ENCODE measurements at regions not wholly inside any gene's neighbourhood (a gene's known extent, or its start where the extent isn't known, plus 50 kb on each side); places are given as distances from the start of the nearest gene placed in this dataset.

GRCh38 chr15:25060996-25061620 lies 106.3 kb downstream of the SNRPN start:
- no peak for ATAC-seq
- no peaks in the 10 kb centered on the region for H3K4me1 Mint-ChIP-seq
- peaks cover 18% of the 10 kb centered on the region for H3K36me3 Mint-ChIP-seq (ENCODE audit: low read depth)
- H3K27ac Mint-ChIP-seq: no peak overlapping the region
- no peaks in the 10 kb centered on the region for H3K27me3 Mint-ChIP-seq
- DNase-seq: no peak
- peaks cover 51% of the 10 kb centered on the region for H3K9me3 ChIP-seq (ENCODE audit: control insufficient read depth, low read length, poor library complexity, severe bottlenecking)
- H3K4me3 Mint-ChIP-seq: no peak overlapping the region

DNA sequence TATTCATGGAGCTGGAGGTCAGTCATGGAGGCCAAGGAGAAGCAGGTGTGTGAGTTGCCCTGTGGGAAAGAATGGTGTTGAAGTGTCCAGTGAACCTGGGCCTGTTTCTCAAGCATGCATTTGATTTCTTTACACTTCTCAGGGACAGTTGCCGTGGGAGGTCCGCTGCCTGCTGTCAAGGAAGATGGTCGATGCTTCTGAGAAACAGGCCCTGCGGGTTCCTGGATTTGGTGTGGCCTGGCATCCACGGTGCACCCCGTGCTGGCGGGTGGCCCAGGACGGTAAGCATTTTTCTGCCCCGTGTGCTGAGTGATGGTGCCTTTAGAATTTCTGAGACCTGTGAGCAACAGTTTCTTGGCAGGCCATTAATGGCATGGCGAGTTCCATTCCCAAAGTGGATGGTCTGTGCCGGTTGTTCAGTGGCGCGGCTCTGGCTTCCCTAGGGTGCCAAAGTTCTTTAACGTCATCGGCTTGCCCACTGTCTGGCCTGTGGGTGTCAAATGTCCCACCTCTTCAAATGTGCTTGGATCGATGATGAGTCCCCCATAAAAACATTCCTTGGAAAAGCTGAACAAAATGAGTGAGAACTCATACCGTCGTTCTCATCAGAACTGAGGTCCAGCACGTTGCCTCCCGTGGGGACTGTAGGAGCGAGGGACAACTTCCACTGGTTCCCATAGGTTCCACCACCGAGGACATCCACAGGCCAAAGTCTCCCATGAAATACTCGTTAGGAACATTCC lies 107.2 kb downstream of the SNRPN start:
- H3K9me3 ChIP-seq (ENCODE audit: control insufficient read depth, low read length, poor library complexity, severe bottlenecking): peaks cover 51% of the 10 kb centered on the region
- no peak overlapping the region for H3K4me3 Mint-ChIP-seq
- DNase-seq (no peak), ATAC-seq (no peak)
- H3K27me3 Mint-ChIP-seq: no peaks in the 10 kb centered on the region
- H3K4me1 Mint-ChIP-seq: no peaks in the 10 kb centered on the region
- H3K27ac Mint-ChIP-seq: no peak overlapping the region
- peaks cover 15% of the 10 kb centered on the region for H3K36me3 Mint-ChIP-seq (ENCODE audit: low read depth)

DNA sequence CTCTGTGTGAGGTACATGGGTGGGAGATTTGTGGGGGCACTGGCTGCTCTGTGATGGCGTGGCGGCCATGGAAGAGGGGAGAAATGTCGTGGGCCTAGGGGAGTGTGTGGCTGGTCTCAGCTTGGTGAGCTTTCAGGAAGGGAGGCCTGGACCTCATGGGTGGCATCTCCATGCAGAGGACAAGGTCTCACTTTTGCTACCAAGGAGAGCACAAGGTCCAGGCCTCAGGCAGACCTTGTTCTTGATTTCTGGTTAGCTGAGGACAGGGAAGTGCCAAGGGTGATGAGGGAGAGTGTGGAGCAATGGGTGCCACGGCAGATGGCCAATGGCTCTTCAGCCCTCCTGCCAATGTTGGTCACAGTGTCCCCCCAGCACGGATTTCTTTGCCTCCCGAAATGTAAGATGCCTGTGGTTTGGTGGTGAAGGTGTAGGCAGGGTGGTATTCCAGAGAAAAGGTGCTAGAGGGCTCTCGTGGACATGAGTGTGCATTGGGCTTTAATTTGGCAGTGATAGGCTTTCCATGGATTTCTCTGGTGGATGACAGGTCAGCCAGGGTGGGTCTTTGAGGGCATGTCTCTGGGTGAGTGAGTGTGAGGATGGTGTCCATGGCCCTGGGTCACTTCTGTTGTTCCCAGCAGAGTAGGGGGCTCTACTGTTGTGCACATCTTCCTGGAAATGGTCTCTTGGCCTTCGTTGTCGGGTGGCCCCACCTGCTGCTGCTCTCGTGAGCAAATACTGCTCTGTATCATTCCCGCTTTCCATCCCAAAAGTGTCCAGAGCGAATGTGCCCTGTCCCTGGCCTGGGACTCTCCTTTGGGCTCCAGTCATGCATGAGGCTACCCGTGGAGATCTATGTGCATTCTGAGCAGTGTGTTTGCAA lies 108.0 kb downstream of the SNRPN start:
- DNase-seq (no peak), ATAC-seq (no peak)
- H3K27me3 Mint-ChIP-seq: no peaks in the 10 kb centered on the region
- no peak overlapping the region for H3K27ac Mint-ChIP-seq
- peak overlapping the region; percentile 4 for H3K4me3 Mint-ChIP-seq
- peaks cover 17% of the 10 kb centered on the region for H3K36me3 Mint-ChIP-seq (ENCODE audit: low read depth)
- H3K4me1 Mint-ChIP-seq: no peaks in the 10 kb centered on the region
- H3K9me3 ChIP-seq (ENCODE audit: control insufficient read depth, low read length, poor library complexity, severe bottlenecking): peaks cover 51% of the 10 kb centered on the region

- no peak overlapping the region for H3K4me3 Mint-ChIP-seq
- no peak for DNase-seq
Measured at GRCh38 chr15:25065286-25065685, 110.5 kb downstream of the SNRPN start.

GRCh38 chr15:25065876-25066275 lies 111.1 kb downstream of the SNRPN start:
- Mint-ChIP-seq H3K4me1 (no peaks in the 10 kb centered on the region), H3K27ac (no peak overlapping the region), H3K27me3 (no peaks in the 10 kb centered on the region), H3K4me3 (no peak overlapping the region), H3K36me3 (ENCODE audit: low read depth) (peaks cover 17% of the 10 kb centered on the region)
- no peak for ATAC-seq
- no peak for DNase-seq
- peaks cover 50% of the 10 kb centered on the region for H3K9me3 ChIP-seq (ENCODE audit: control insufficient read depth, low read length, poor library complexity, severe bottlenecking)

More at GRCh38 chr15:25065286-25065685, 110.5 kb downstream of the SNRPN start:
- no peaks in the 10 kb centered on the region for H3K27me3 Mint-ChIP-seq
- peaks cover 17% of the 10 kb centered on the region for H3K36me3 Mint-ChIP-seq (ENCODE audit: low read depth)
- no peak for ATAC-seq
- no peak overlapping the region for H3K27ac Mint-ChIP-seq
- peaks cover 48% of the 10 kb centered on the region for H3K9me3 ChIP-seq (ENCODE audit: control insufficient read depth, low read length, poor library complexity, severe bottlenecking)
- H3K4me1 Mint-ChIP-seq: no peaks in the 10 kb centered on the region

GRCh38 chr15:25066708-25067107 lies 111.9 kb downstream of the SNRPN start:
- H3K4me3 Mint-ChIP-seq: no peak overlapping the region
- peaks cover 15% of the 10 kb centered on the region for H3K36me3 Mint-ChIP-seq (ENCODE audit: low read depth)
- no peak for DNase-seq
- ATAC-seq: no peak
- H3K4me1 Mint-ChIP-seq: no peaks in the 10 kb centered on the region
- peaks cover 54% of the 10 kb centered on the region for H3K9me3 ChIP-seq (ENCODE audit: control insufficient read depth, low read length, poor library complexity, severe bottlenecking)
- no peak overlapping the region for H3K27ac Mint-ChIP-seq
- no peaks in the 10 kb centered on the region for H3K27me3 Mint-ChIP-seq

GRCh38 chr15:25067725-25068309 lies 113.0 kb downstream of the SNRPN start:
- no peaks in the 10 kb centered on the region for H3K4me1 Mint-ChIP-seq
- no peak overlapping the region for H3K27ac Mint-ChIP-seq
- no peak for DNase-seq
- peaks cover 15% of the 10 kb centered on the region for H3K36me3 Mint-ChIP-seq (ENCODE audit: low read depth)
- ATAC-seq: no peak
- H3K4me3 Mint-ChIP-seq: no peak overlapping the region
- H3K9me3 ChIP-seq (ENCODE audit: control insufficient read depth, low read length, poor library complexity, severe bottlenecking): peaks cover 62% of the 10 kb centered on the region
- H3K27me3 Mint-ChIP-seq: no peaks in the 10 kb centered on the region

GRCh38 chr15:25068696-25069095 lies 113.9 kb downstream of the SNRPN start:
- ATAC-seq (no peak), DNase-seq (no peak)
- H3K27ac Mint-ChIP-seq: no peak overlapping the region
- peaks cover 66% of the 10 kb centered on the region for H3K9me3 ChIP-seq (ENCODE audit: control insufficient read depth, low read length, poor library complexity, severe bottlenecking)
- no peak overlapping the region for H3K4me3 Mint-ChIP-seq
- H3K4me1 Mint-ChIP-seq: no peaks in the 10 kb centered on the region
- H3K36me3 Mint-ChIP-seq (ENCODE audit: low read depth): peaks cover 11% of the 10 kb centered on the region
- no peaks in the 10 kb centered on the region for H3K27me3 Mint-ChIP-seq

- Mint-ChIP-seq H3K4me3 (no peak overlapping the region), H3K4me1 (no peaks in the 10 kb centered on the region), H3K36me3 (ENCODE audit: low read depth) (peaks cover 5% of the 10 kb centered on the region), H3K27me3 (no peaks in the 10 kb centered on the region), H3K27ac (no peak overlapping the region)
- H3K9me3 ChIP-seq (ENCODE audit: control insufficient read depth, low read length, poor library complexity, severe bottlenecking): peaks cover 76% of the 10 kb centered on the region
- ATAC-seq: no peak
- DNase-seq: no peak
Measured at GRCh38 chr15:25070353-25070963, 115.7 kb downstream of the SNRPN start.

DNA sequence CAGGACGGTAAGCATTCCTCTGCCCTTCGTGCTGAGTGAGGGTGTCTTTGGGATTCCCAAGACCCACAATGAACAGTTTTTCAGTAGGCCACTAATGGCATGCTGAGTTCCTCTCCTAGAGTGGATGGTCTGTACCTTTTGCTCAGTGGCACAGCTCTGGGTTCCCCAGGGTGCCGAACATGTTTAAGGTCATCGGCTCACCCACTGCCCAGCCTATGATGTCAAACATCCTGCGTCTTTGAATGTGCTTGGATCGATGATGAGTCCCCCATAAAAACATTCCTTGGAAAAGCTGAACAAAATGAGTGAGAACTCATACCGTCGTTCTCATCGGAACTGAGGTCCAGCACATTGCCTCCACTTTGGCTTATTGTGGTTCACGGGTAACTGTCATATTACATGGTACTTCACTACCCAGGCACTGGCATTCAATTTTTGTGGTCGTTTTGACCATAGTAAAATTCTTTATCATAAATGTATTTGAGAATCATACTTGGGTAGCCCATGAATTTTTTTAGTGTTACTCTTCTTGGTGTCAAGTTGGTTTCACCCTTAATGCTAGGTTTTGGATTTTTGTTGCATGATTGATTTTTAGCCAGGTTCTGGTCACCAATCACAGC lies 118.2 kb downstream of the SNRPN start:
- DNase-seq (no peak), ATAC-seq (no peak)
- peaks cover 2% of the 10 kb centered on the region for H3K36me3 Mint-ChIP-seq (ENCODE audit: low read depth)
- H3K4me3 Mint-ChIP-seq: no peak overlapping the region
- peaks cover 84% of the 10 kb centered on the region for H3K9me3 ChIP-seq (ENCODE audit: control insufficient read depth, low read length, poor library complexity, severe bottlenecking)
- no peaks in the 10 kb centered on the region for H3K27me3 Mint-ChIP-seq
- no peaks in the 10 kb centered on the region for H3K4me1 Mint-ChIP-seq
- no peak overlapping the region for H3K27ac Mint-ChIP-seq

DNA sequence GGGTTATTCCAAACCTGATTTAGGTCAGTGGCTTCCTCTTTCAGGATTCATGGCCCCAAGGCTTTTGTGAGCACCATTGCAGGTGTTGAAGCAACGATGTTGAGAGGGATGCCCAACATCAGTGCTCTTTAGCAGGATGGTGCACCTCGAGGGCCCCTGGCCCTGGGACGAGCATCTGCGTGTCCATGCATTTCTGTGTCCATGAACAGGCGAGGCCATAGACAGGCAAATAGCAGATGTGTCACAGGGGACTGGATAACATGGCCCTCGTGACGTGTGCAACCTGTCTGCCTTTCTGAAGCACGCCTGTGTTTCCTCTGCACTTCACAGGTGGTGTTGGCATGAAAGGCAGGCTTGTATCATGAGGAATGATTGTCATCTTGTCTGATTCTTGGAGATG lies 132.3 kb downstream of the SNRPN start:
- ATAC-seq (no peak), DNase-seq (no peak)
- Mint-ChIP-seq H3K36me3 (ENCODE audit: low read depth) (peaks cover 8% of the 10 kb centered on the region), H3K27me3 (no peaks in the 10 kb centered on the region), H3K4me3 (no peak overlapping the region), H3K27ac (no peak overlapping the region), H3K4me1 (no peaks in the 10 kb centered on the region)
- H3K9me3 ChIP-seq (ENCODE audit: control insufficient read depth, low read length, poor library complexity, severe bottlenecking): peaks cover 17% of the 10 kb centered on the region

DNA sequence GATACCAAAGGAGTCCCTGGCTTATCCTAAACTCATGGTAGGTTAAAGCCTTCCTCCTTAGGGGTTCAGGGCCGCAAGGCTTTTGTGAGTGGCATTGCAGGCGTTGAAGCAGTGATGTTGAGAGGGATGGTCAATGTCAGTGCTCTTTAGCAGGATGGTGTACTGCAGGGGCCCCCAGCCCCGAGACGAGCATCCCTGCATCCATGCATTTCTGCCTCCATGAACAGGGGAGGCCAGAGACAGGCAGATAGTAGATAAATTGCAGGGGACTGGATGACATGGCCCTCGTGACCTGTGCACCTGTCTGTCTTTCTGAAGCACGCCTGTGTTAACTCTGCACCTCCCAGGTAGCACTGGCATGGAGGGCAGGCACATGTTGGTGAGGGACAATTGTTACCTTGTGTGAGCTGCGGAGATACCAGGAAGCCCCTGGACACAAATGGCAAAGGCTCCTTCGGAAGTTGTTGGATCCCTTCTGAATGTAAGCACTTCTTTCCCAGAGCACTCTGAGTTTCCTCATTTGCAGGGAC lies 133.5 kb downstream of the SNRPN start:
- Mint-ChIP-seq H3K4me3 (no peak overlapping the region), H3K27me3 (no peaks in the 10 kb centered on the region), H3K36me3 (ENCODE audit: low read depth) (peaks cover 8% of the 10 kb centered on the region), H3K4me1 (no peaks in the 10 kb centered on the region), H3K27ac (no peak overlapping the region)
- H3K9me3 ChIP-seq (ENCODE audit: control insufficient read depth, low read length, poor library complexity, severe bottlenecking): peaks cover 18% of the 10 kb centered on the region
- DNase-seq: no peak
- no peak for ATAC-seq

Measured in T-helper 17 cell (primary cell).